Stomach smooth muscle (tissue), 2 donors: ENCODE measurements at regions not wholly inside any gene's neighbourhood (a gene's known extent, or its start where the extent isn't known, plus 50 kb on each side); places are given as distances from the start of the nearest gene placed in this dataset.

Source experiments
- H3K27ac ChIP-seq: one replicate; pipeline ENCODE4 v1.7.0; 2013; ENCODE audit warnings: mild to moderate bottlenecking, low read length, inconsistent platforms
- H3K27me3 ChIP-seq, 2 donors: one replicate each; pipeline ENCODE4 v1.7.0; 2013; ENCODE audit warnings: low read length in 2 of 2; ENCODE audit not compliant: insufficient read depth in 2 of 2, control insufficient read depth in 1 of 2
- H3K36me3 ChIP-seq, 2 donors: one replicate each; pipeline ENCODE4 v1.7.0; 2013; ENCODE audit warnings: low read length in 2 of 2; ENCODE audit not compliant: control insufficient read depth in 2 of 2, insufficient read depth in 2 of 2
- H3K4me1 ChIP-seq: one replicate; pipeline ENCODE4 v1.7.0; 2013; ENCODE audit warnings: low read length; ENCODE audit not compliant: control insufficient read depth, insufficient read depth
- H3K4me3 ChIP-seq, 2 donors: one replicate each; pipeline ENCODE4 v1.7.0; 2013; ENCODE audit warnings: low read length in 2 of 2
- H3K9ac ChIP-seq, 2 donors: one replicate each; pipeline ENCODE4 v1.7.0; 2013; ENCODE audit warnings: low read length in 2 of 2, mild to moderate bottlenecking in 1 of 2
- H3K9me3 ChIP-seq, 2 donors: one replicate each; pipeline ENCODE4 v1.7.0; 2013; ENCODE audit warnings: low read length in 2 of 2; ENCODE audit not compliant: control insufficient read depth in 2 of 2
- donor health status: healthy.
- donor health status: Pancreatic carcinoma.

DNA sequence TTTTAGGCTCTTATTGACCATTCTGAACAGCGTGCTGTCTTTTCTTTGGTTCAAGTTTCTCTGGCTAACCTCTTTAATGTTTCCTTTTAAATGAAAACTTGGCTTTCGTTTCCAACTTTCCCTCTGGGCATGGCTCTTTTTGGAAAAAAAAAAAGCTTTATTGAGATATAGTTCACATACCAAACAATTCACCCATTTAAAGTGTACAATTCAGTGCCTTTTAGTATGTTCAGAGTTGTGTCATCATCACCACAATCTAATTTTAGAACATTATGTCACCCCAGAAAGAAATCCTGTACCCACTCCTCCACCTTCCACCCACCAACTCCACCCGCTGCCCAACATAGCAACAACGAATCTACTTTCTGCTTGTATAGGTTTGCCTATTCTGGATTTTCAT is 322.4 kb downstream of the ADCYAP1 start:
- Histone ChIP-seq H3K27ac (no peak overlapping the region), H3K4me3 (no peak overlapping the region), H3K9me3 (no peaks in the 10 kb centered on the region), H3K36me3 (no peaks in the 10 kb centered on the region), H3K9ac (no peak overlapping the region), H3K4me1 (no peaks in the 10 kb centered on the region), H3K27me3 (no peaks in the 10 kb centered on the region)

- Histone ChIP-seq H3K4me3 (no peak overlapping the region), H3K27me3 (no peaks in the 10 kb centered on the region), H3K9ac (no peak overlapping the region), H3K27ac (no peak overlapping the region), H3K36me3 (no peaks in the 10 kb centered on the region), H3K4me1 (no peaks in the 10 kb centered on the region), H3K9me3 (peaks cover 0 to 11% of the 10 kb centered on the region in 2 donors)
Measured at GRCh38 chr18:1229634-1230033, 325.0 kb downstream of the ADCYAP1 start.

DNA sequence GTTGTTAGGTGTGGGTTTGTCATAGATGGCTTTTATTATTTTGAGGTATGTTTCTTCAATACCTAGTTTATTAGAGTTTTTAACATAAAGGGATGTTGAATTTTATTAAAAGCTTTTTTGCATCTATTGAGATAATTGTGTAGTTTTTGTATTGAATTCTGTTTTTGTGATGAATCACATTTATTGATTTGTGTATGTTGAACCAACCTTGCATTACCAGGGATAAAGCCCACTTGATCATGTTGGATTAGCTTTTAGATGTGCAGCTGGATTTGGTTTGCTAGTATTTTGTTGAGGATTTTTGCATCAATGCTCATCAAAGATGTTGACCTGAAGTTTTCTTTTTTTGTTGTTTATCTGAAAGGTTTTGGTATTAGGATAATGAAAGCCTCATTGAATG is 328.2 kb downstream of the ADCYAP1 start:
- no peak overlapping the region for H3K4me3 ChIP-seq
- H3K9me3 ChIP-seq, result peaks cover 0 to 18% of the 10 kb centered on the region in 2 donors
- no peaks in the 10 kb centered on the region for H3K36me3 ChIP-seq
- no peaks in the 10 kb centered on the region for H3K27me3 ChIP-seq
- no peak overlapping the region for H3K9ac ChIP-seq
- no peaks in the 10 kb centered on the region for H3K4me1 ChIP-seq
- H3K27ac ChIP-seq, result no peak overlapping the region

GRCh38 chr18:1240701-1241100 is 336.0 kb downstream of the ADCYAP1 start:
- H3K9me3 ChIP-seq, result no peaks in the 10 kb centered on the region
- no peak overlapping the region for H3K9ac ChIP-seq
- H3K4me1 ChIP-seq, result no peaks in the 10 kb centered on the region
- no peak overlapping the region for H3K4me3 ChIP-seq
- H3K27me3 ChIP-seq, result no peaks in the 10 kb centered on the region
- H3K36me3 ChIP-seq, result no peaks in the 10 kb centered on the region
- H3K27ac ChIP-seq, result no peak overlapping the region

- Histone ChIP-seq H3K4me1 (no peaks in the 10 kb centered on the region), H3K36me3 (no peaks in the 10 kb centered on the region), H3K4me3 (no peak overlapping the region), H3K9me3 (no peaks in the 10 kb centered on the region), H3K9ac (no peak overlapping the region), H3K27ac (no peak overlapping the region), H3K27me3 (no peaks in the 10 kb centered on the region)
Measured at GRCh38 chr18:1244397-1245122, 339.9 kb downstream of the ADCYAP1 start.

- Histone ChIP-seq H3K27ac (no peak overlapping the region), H3K4me1 (no peaks in the 10 kb centered on the region), H3K27me3 (no peaks in the 10 kb centered on the region), H3K4me3 (no peak overlapping the region), H3K9me3 (peaks cover 0 to 2% of the 10 kb centered on the region in 2 donors), H3K9ac (no peak overlapping the region), H3K36me3 (no peaks in the 10 kb centered on the region)
Measured at GRCh38 chr18:1246827-1247226, 342.2 kb downstream of the ADCYAP1 start.

GRCh38 chr18:1252534-1252933 is 347.9 kb downstream of the ADCYAP1 start:
- H3K9ac ChIP-seq, result no peak overlapping the region
- no peaks in the 10 kb centered on the region for H3K4me1 ChIP-seq
- H3K4me3 ChIP-seq, result no peak overlapping the region
- H3K27ac ChIP-seq, result no peak overlapping the region
- H3K9me3 ChIP-seq, result peaks cover 0 to 2% of the 10 kb centered on the region in 2 donors
- no peaks in the 10 kb centered on the region for H3K27me3 ChIP-seq
- H3K36me3 ChIP-seq, result no peaks in the 10 kb centered on the region

DNA sequence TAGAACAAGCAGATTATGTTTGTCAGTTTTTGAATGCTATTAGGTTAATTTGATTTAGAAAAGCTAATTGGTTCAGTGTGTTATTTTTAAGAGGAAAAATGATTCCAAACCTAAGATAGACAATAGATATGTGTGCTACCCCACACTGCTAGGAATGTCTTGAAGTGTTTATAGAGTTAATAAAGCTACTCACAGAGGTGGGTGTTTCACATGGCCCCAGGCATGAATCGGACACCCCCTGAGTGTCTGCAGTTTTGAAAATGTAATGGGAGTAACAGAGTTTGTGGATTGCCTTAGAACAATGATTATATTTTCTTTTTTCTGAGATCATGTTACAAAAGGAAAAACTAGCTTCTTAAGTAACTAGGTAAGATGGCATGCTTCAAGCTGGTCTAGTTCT is 348.3 kb downstream of the ADCYAP1 start:
- H3K4me3 ChIP-seq, result no peak overlapping the region
- H3K27ac ChIP-seq, result no peak overlapping the region
- no peaks in the 10 kb centered on the region for H3K4me1 ChIP-seq
- H3K36me3 ChIP-seq, result no peaks in the 10 kb centered on the region
- H3K27me3 ChIP-seq, result no peaks in the 10 kb centered on the region
- H3K9me3 ChIP-seq, result peaks cover 0 to 2% of the 10 kb centered on the region in 2 donors
- no peak overlapping the region for H3K9ac ChIP-seq

GRCh38 chr18:1253827-1254226 is 349.2 kb downstream of the ADCYAP1 start:
- Histone ChIP-seq H3K9me3 (peaks cover 0 to 2% of the 10 kb centered on the region in 2 donors), H3K9ac (no peak overlapping the region), H3K36me3 (no peaks in the 10 kb centered on the region)

GRCh38 chr18:1261054-1261453 is 356.4 kb downstream of the ADCYAP1 start:
- Histone ChIP-seq H3K27ac (no peak overlapping the region), H3K4me1 (no peaks in the 10 kb centered on the region), H3K36me3 (no peaks in the 10 kb centered on the region), H3K27me3 (no peaks in the 10 kb centered on the region), H3K4me3 (no peak overlapping the region), H3K9ac (no peak overlapping the region), H3K9me3 (peaks cover 0 to 6% of the 10 kb centered on the region in 2 donors)

More at GRCh38 chr18:1253827-1254226, 349.2 kb downstream of the ADCYAP1 start:
- Histone ChIP-seq H3K27ac (no peak overlapping the region), H3K27me3 (no peaks in the 10 kb centered on the region), H3K4me1 (no peaks in the 10 kb centered on the region), H3K4me3 (no peak overlapping the region)

DNA sequence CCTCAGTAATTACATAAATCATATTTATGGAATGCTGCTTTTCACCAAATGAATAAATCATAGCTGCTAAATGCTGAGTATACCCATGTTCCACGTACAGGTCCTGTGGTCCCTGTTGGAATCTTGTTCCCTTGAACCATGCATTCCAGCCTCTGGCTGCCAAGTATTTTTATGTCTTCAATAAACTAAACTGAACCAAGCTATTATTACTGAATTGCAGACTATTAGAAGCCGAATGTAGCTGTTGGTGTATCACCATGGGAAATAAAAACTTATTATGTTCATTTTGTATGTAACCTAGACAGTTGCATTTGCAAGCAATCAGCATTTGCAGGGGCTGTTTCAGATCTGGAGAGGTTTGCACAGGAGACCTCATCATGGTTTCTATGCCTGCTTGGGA is 362.4 kb downstream of the ADCYAP1 start:
- H3K27ac ChIP-seq, result no peak overlapping the region
- no peaks in the 10 kb centered on the region for H3K4me1 ChIP-seq
- no peak overlapping the region for H3K9ac ChIP-seq
- H3K4me3 ChIP-seq, result no peak overlapping the region
- no peaks in the 10 kb centered on the region for H3K9me3 ChIP-seq
- no peaks in the 10 kb centered on the region for H3K27me3 ChIP-seq
- H3K36me3 ChIP-seq, result no peaks in the 10 kb centered on the region
